22Rv1 (cell line): ENCODE measurements at regions not wholly inside any gene's neighbourhood (a gene's known extent, or its start where the extent isn't known, plus 50 kb on each side); places are given as distances from the start of the nearest gene placed in this dataset.

ENCODE experiments used
- H3K27ac ChIP-seq: fragments of 450-650 bp; 2 replicates; pipeline ENCODE4 v1.5.1; 2017
- ZFX ChIP-seq: fragments of 450-650 bp; IDR thresholded peaks from 2 replicates; pipeline ENCODE4 v1.6.1; 2017; ENCODE audit warnings: antibody characterized with exemption, borderline replicate concordance
- TF ChIP-seq, protein P1 (sequence below): fragments of 450-650 bp; IDR thresholded peaks from 2 replicates; pipeline ENCODE4 v1.5.1; 2017; ENCODE audit warnings: mild to moderate bottlenecking

DNA sequence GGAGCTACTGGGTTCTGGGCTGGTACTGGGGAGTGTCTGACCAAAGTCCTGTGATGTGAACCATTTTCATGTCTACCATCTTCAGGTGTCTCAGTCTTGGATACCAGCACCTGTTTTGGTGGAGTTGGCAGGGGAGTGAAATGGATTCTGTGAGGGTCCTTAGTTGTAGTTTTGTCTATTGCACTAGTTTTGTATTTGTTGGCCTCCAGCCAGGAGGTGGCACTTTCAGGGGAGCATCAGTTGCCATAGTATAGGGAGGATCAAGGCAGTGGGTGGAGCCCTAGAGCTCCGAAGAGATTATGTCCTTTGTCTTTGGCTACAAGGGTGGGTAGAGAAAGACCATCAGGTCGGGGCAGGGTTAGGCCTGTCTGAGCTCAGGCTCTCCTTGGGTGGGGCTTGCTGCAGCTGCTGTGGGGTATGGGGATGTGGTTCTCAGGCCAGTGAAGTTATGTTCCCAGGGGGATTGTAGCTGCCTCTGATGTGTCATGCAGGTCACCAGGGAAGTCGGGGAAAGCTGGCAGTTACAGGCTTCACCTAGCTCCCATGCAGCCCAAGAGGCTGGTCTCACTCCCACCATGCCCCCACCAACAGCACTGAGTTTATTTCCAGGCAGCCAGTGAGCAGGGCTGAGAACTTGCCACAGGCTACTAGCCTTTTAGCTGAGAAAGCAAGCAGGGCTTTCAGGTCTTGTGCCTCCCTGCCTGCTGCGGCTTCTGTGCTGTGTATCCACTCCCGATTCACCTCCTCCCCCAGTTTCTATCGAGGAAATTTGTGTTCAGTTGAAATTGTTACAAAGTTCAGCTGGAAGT lies 153.1 kb downstream of the ZNF365 start:
- TF ChIP-seq ZFX: no peak
- TF ChIP-seq, protein P1, sequence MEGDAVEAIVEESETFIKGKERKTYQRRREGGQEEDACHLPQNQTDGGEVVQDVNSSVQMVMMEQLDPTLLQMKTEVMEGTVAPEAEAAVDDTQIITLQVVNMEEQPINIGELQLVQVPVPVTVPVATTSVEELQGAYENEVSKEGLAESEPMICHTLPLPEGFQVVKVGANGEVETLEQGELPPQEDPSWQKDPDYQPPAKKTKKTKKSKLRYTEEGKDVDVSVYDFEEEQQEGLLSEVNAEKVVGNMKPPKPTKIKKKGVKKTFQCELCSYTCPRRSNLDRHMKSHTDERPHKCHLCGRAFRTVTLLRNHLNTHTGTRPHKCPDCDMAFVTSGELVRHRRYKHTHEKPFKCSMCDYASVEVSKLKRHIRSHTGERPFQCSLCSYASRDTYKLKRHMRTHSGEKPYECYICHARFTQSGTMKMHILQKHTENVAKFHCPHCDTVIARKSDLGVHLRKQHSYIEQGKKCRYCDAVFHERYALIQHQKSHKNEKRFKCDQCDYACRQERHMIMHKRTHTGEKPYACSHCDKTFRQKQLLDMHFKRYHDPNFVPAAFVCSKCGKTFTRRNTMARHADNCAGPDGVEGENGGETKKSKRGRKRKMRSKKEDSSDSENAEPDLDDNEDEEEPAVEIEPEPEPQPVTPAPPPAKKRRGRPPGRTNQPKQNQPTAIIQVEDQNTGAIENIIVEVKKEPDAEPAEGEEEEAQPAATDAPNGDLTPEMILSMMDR: no peak
- H3K27ac ChIP-seq: no peak overlapping the region

DNA sequence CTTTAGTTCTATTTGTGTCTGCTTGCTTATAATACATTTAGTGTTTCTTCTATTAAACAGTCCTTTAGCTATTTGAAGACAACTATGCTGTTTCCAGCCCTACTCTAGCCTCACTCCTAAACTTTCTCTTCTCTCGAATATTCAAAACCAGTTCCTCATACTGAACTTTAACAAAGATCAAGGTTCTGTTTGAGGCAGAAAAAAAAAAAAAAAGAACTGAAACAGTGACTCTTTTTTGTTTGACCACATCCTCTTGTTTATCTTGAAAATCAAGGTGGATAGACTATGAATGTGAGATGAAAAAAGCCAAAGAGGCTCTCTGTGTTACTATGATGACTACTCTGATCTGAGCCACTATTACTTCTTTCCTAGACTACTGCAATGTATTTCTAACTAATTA lies 154.3 kb downstream of the ZNF365 start:
- no peak overlapping the region for H3K27ac ChIP-seq
- no peak for TF ChIP-seq ZFX
- TF ChIP-seq, protein P1: no peak

DNA sequence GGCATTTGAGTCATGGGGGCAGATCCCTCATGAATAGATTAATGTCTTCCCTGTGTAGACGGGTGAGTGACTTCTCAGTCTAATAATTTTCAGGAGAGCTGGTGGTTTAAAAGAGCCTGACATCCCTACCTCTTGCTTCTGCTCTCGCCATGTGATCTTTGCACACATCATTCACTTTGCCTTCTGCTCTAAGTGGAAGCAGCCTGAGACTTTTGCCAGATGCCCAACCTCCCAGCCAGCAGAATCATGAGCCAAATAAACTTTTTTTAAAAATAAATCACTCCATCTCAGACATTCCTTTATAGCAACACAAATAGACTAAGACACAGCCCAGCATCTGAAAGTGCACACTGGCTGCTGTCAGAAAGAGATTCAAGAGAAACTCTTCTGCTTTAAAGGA lies 155.2 kb downstream of the ZNF365 start:
- TF ChIP-seq ZFX: no peak
- TF ChIP-seq, protein P1: no peak
- no peak overlapping the region for H3K27ac ChIP-seq

DNA sequence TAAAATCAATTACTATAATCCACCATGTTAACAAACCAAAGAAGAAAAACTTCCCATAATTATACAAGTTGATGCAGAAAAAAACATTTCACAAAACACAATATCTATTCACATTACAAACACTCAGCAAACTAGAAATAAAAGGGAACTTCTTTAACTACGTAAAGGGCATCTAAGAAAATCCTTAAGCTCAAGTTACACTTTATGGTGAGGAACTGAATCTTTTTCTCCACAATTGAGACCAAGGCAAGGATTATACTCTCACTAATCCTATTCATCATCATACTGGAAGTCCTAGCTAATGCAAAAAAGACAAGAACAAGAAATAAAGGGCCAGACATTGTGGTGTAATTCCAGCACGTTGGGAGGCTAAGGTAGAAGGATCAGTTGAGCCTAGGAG lies 159.9 kb downstream of the ZNF365 start:
- H3K27ac ChIP-seq: no peak overlapping the region
- TF ChIP-seq, protein P1: no peak
- no peak for TF ChIP-seq ZFX

DNA sequence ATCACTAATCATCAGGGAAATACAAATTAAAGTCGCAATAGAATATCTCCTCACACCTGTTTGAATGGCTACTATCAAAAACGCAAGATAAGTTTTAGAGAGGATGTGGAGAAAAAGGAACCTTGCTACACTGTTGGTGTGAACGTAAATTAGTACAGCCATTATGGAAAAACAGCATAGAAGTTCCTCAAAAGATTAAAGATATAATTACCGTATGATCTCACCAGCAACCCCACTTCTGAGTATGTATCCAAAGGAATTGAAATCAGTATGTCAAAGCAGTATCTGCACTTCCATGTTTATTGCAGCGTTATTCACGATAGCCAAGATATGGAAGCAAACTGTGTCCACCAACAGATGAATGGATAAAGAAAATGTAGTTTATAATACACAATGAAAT lies 164.4 kb downstream of the ZNF365 start:
- no peak for TF ChIP-seq ZFX
- TF ChIP-seq, protein P1: no peak
- no peak overlapping the region for H3K27ac ChIP-seq

DNA sequence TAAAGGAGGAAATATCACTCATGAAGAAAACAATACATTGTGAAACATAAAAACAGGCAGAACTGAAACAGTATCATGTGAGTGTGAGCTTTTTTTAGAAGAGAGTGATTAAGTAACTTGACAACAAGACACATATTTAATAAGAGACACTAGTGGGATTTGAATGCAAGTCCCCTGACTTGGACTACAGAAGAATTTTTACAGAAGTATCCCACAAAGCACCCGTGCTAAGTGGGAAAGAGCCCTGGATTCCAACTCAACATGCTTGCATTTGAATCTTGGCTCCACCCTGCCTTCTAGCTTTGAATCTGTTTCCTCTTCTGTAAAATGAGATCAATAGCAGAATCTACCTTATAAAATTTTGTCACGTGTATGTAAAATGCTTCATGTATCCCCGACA lies 166.2 kb downstream of the ZNF365 start:
- TF ChIP-seq, protein P1: no peak
- TF ChIP-seq ZFX: no peak
- H3K27ac ChIP-seq: no peak overlapping the region

DNA sequence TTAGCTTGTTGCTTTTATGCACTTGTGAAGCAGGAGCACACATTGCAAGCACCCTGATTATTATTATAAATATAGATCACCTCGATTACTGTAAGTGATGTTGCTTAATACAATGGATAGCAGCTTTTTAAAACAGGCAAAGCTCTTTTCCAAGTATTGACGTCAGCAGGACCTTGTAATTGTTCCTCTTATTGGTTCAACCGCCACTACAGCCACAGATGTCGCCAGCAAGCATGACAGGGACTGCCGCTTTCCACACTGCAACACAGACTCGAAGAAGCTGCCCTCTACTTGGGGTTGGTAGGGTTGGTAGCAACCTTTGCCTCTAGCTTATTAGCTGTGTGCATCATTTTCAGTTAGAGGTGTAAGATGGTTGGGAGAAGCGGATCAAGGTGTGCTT lies 167.6 kb downstream of the ZNF365 start:
- no peak overlapping the region for H3K27ac ChIP-seq
- TF ChIP-seq ZFX: no peak
- TF ChIP-seq, protein P1: no peak
